ENCODE measurements at regions not wholly inside any gene's neighbourhood (a gene's known extent, or its start where the extent isn't known, plus 50 kb on each side); places are given as distances from the start of the nearest gene placed in this dataset.

DNA sequence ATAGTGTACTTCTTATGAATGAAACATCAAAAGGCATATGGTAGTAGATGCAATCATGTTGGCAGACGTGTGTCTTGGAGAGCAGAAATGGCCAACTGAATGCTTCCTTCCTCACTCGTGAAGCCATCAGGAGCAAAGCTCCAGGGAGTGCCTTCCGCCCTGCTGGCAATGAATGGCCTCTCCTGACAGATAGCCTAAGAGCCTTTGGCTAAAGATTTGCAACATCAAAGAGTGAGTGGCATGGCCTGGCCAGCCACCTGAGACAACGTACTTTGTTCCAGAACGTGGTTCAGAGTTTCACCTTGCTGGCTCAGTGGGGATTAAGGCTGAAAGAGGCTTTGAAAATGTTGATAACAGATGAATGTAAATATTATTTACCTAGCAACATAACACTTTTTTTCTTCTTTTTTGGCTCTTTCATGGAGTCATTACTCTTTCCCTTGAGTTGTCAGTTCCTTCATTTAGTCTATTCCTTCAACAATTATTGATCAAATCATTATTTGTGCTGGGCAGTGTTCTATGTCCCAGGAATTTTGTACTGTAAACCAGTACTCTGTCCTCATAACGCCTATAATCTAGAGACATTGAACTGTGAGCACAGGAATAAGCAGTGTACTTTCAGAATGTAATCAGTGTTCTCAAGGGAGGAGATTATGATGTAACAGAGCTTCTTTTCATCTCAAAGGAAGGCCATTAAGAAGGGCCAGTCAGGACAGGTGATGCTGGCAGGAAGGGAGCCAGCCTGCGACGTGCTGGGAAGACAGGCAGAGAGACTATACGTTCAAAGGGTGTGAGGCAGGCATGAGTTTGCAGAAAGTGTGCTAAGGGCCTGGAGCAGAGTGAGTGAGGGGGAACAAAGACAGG lies 59.4 kb upstream of the SH3RF3 start:
- TF ChIP-seq RORB (CRISPR knock-in tag; IDR thresholded peaks at IDR 0.05), result no peak
- TF ChIP-seq, protein P1, sequence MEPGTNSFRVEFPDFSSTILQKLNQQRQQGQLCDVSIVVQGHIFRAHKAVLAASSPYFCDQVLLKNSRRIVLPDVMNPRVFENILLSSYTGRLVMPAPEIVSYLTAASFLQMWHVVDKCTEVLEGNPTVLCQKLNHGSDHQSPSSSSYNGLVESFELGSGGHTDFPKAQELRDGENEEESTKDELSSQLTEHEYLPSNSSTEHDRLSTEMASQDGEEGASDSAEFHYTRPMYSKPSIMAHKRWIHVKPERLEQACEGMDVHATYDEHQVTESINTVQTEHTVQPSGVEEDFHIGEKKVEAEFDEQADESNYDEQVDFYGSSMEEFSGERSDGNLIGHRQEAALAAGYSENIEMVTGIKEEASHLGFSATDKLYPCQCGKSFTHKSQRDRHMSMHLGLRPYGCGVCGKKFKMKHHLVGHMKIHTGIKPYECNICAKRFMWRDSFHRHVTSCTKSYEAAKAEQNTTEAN (CRISPR knock-in tag; IDR thresholded peaks at IDR 0.05), result no peak
- TF ChIP-seq MYBL2 (CRISPR knock-in tag; IDR thresholded peaks at IDR 0.05), result no peak
- no peak for TF ChIP-seq KAT7 (CRISPR knock-in tag; IDR thresholded peaks at IDR 0.05; ENCODE audit: borderline replicate concordance)
- TF ChIP-seq, protein P2, sequence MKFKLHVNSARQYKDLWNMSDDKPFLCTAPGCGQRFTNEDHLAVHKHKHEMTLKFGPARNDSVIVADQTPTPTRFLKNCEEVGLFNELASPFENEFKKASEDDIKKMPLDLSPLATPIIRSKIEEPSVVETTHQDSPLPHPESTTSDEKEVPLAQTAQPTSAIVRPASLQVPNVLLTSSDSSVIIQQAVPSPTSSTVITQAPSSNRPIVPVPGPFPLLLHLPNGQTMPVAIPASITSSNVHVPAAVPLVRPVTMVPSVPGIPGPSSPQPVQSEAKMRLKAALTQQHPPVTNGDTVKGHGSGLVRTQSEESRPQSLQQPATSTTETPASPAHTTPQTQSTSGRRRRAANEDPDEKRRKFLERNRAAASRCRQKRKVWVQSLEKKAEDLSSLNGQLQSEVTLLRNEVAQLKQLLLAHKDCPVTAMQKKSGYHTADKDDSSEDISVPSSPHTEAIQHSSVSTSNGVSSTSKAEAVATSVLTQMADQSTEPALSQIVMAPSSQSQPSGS (CRISPR knock-in tag; IDR thresholded peaks at IDR 0.05; ENCODE audit: borderline replicate concordance, low read depth), result no peak
- TF ChIP-seq, protein P3, sequence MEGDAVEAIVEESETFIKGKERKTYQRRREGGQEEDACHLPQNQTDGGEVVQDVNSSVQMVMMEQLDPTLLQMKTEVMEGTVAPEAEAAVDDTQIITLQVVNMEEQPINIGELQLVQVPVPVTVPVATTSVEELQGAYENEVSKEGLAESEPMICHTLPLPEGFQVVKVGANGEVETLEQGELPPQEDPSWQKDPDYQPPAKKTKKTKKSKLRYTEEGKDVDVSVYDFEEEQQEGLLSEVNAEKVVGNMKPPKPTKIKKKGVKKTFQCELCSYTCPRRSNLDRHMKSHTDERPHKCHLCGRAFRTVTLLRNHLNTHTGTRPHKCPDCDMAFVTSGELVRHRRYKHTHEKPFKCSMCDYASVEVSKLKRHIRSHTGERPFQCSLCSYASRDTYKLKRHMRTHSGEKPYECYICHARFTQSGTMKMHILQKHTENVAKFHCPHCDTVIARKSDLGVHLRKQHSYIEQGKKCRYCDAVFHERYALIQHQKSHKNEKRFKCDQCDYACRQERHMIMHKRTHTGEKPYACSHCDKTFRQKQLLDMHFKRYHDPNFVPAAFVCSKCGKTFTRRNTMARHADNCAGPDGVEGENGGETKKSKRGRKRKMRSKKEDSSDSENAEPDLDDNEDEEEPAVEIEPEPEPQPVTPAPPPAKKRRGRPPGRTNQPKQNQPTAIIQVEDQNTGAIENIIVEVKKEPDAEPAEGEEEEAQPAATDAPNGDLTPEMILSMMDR (IDR thresholded peaks at IDR 0.05), result no peak
- no peak for TF ChIP-seq ZNF121 (CRISPR knock-in tag; IDR thresholded peaks at IDR 0.05)
- no peak for TF ChIP-seq ELF4 (CRISPR knock-in tag; IDR thresholded peaks at IDR 0.05; ENCODE audit: low read depth)
- TF ChIP-seq CREB1 (CRISPR knock-in tag; IDR thresholded peaks at IDR 0.05), result no peak
- TF ChIP-seq, protein P4, sequence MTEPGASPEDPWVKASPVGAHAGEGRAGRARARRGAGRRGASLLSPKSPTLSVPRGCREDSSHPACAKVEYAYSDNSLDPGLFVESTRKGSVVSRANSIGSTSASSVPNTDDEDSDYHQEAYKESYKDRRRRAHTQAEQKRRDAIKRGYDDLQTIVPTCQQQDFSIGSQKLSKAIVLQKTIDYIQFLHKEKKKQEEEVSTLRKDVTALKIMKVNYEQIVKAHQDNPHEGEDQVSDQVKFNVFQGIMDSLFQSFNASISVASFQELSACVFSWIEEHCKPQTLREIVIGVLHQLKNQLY (CRISPR knock-in tag; IDR thresholded peaks at IDR 0.05), result no peak

Measured in WTC11 (cell line).